Activated T-helper 2 cell treated with anti-CD3 and anti-CD28 coated beads, Interferon-gamma antibody, Interleukin-2, Interleukin-4, amounts not matched to agents 10 μg/mL and 5 μg/mL and 100 μg/mL, durations not matched to agents 14 hours and 24 hours and 36 hours (primary cell): ENCODE measurements at regions not wholly inside any gene's neighbourhood (a gene's known extent, or its start where the extent isn't known, plus 50 kb on each side); places are given as distances from the start of the nearest gene placed in this dataset.
"Not testable (repeated sequence)": the region's sequence is repeated elsewhere in the genome, so short reads cannot be mapped to it uniquely, and the experiment has no call there.

Experiments used
- DNase-seq: peaks from one replicate; pipeline ENCODE4 v3.0.0; 2021; ENCODE audit warnings: low spot score
- H3K27ac Mint-ChIP-seq: one replicate; pipeline ENCODE4 v1.8.0; 2021; ENCODE audit warnings: mixed read lengths
- H3K27me3 Mint-ChIP-seq: one replicate; pipeline ENCODE4 v1.8.0; 2021; ENCODE audit warnings: low read depth, mixed read lengths
- H3K36me3 Mint-ChIP-seq: one replicate; pipeline ENCODE4 v1.8.0; 2021; ENCODE audit warnings: low read depth, mixed read lengths
- H3K4me1 Mint-ChIP-seq: one replicate; pipeline ENCODE4 v1.8.0; 2021; ENCODE audit warnings: low read depth, mixed read lengths
- H3K4me3 Mint-ChIP-seq: one replicate; pipeline ENCODE4 v1.8.0; 2021; ENCODE audit warnings: low read depth, mild to moderate bottlenecking, moderate library complexity, mixed read lengths
- H3K9me3 Mint-ChIP-seq: one replicate; pipeline ENCODE4 v1.8.0; 2021; ENCODE audit warnings: mixed read lengths
- intact Hi-C: fragments of 100-400 bp; cut with micrococcal nuclease; formaldehyde crosslinking; loops from one replicate; pipeline ENCODE4 v1.15.1; 2023

DNA sequence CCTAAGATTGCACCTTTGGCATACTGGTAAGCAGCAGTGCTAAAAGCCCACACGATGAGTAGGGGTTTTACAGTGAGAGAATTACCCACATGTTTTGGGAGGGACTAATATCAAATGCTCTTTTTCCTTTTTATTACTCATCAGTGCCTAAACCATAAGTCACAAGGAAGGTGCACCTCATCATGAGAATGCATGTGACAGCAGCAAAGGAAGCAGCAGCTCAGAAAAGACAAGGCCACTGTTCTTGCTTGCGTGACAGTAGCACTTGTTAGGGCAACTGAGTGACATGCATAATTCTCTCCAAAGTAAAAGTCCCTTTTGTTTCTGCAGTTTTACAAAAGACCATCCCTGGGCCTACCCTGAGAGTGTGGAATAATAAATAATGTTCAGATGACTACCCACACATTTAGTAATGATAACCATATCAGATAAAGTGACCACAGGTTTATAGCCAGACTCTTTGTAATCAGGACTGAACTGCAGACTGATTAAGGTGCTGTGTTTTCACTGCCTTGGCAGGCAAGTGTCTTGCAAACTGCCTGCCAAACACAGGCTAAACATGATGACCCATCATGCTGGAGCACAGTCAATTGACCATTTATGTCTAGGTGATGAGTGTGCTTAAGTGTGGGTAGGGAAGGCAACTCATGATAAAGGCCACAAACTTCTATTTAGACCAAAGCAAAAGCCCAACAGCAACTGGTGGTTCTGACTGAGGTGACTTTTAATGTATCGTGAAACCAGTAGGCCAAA, 1751.4 kb downstream of the TP53TG3F start:
- H3K4me3 Mint-ChIP-seq: no peak overlapping the region
- H3K36me3 Mint-ChIP-seq: no peaks in the 10 kb centered on the region
- H3K9me3 Mint-ChIP-seq: peaks cover 50% of the 10 kb centered on the region
- no peak for DNase-seq
- intact Hi-C loops: no loop called here
- H3K4me1 Mint-ChIP-seq: no peaks in the 10 kb centered on the region
- no peak overlapping the region for H3K27ac Mint-ChIP-seq
- no peaks in the 10 kb centered on the region for H3K27me3 Mint-ChIP-seq

GRCh38 chr16:35214840-35215239, 1755.4 kb downstream of the TP53TG3F start:
- intact Hi-C loops: no loop called here
- no peak for DNase-seq
- no peaks in the 10 kb centered on the region for H3K4me1 Mint-ChIP-seq
- no peak overlapping the region for H3K4me3 Mint-ChIP-seq
- H3K9me3 Mint-ChIP-seq: peaks cover 53% of the 10 kb centered on the region
- H3K27ac Mint-ChIP-seq: no peak overlapping the region
- no peaks in the 10 kb centered on the region for H3K36me3 Mint-ChIP-seq
- no peaks in the 10 kb centered on the region for H3K27me3 Mint-ChIP-seq

- no peak overlapping the region for H3K27ac Mint-ChIP-seq
- peaks cover 53% of the 10 kb centered on the region for H3K9me3 Mint-ChIP-seq
- H3K4me3 Mint-ChIP-seq: no peak overlapping the region
- H3K27me3 Mint-ChIP-seq: no peaks in the 10 kb centered on the region
- no peak for DNase-seq
- H3K4me1 Mint-ChIP-seq: no peaks in the 10 kb centered on the region
- intact Hi-C loops: no loop called here
- no peaks in the 10 kb centered on the region for H3K36me3 Mint-ChIP-seq
Measured at GRCh38 chr16:35215287-35215686, 1755.9 kb downstream of the TP53TG3F start.

- DNase-seq, H3K27me3 Mint-ChIP-seq, H3K27ac Mint-ChIP-seq, H3K4me1 Mint-ChIP-seq, H3K4me3 Mint-ChIP-seq, intact Hi-C loops, H3K36me3 Mint-ChIP-seq: not testable (repeated sequence)
- H3K9me3 Mint-ChIP-seq: peaks cover 58% of the 10 kb centered on the region
Measured at GRCh38 chr16:35216261-35216660, 1756.8 kb downstream of the TP53TG3F start.

DNA sequence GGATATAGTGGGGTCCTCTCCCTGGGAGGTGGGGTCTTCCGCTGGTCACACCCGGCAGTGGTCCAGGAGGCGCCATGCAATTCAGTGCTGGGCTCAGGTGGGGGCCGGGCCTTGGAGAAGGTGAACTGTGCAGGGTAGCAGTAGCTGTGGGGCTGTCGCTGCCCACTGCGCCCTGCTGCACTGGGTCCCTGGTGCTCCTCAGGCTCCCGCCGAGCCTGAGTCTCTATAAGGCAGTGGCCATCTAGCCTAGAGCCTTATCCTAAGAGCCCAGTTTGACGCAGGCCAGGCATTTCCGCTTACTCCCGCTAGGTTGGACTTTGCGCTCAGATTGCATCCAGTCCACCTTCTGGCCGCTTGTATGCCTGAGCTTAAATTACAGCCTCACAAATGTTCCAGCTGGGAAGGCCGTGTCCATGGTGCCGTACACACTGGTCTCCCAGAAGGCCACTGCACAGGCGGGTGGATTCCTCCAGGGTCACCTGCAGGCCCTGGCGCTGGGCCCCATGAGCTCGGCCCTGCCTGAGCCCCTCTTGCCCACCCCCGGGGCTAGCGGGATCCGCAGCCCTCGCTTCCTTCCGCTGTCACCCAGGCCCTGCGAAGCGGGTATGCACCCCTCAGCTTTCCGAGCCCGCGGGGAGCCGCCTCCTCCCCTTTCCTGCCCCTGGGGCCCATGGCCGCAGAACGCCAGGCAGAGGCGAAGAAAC, 1762.2 kb downstream of the TP53TG3F start:
- Mint-ChIP-seq H3K36me3 (no peaks in the 10 kb centered on the region), H3K4me1 (no peaks in the 10 kb centered on the region), H3K9me3 (peaks cover 62% of the 10 kb centered on the region), H3K4me3 (no peak overlapping the region), H3K27ac (no peak overlapping the region), H3K27me3 (no peaks in the 10 kb centered on the region)
- DNase-seq: no peak
- intact Hi-C loops: no loop called here

DNA sequence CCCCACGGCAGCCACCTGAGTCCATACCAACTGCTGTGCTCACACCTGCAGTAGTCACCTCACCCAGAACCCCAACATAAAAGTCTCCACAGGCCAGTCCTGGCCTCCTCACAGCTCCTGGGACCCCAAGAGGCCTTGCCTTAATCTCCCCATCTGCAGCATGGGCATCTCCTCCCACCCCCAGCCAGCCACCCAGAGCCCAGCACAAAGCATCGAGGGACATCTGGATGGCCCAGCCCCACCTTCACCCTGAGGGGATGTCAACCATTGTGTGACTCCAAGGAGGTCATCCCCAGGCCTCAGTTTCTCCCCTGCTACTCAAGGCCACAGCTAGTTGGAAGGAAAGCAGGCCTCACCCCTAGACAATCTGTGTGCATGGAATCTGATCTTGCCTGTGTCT, 1775.3 kb downstream of the TP53TG3F start:
- H3K4me1 Mint-ChIP-seq: no peaks in the 10 kb centered on the region
- H3K27me3 Mint-ChIP-seq: no peaks in the 10 kb centered on the region
- H3K27ac Mint-ChIP-seq: no peak overlapping the region
- peaks cover 38% of the 10 kb centered on the region for H3K9me3 Mint-ChIP-seq
- intact Hi-C loops: no loop called here
- DNase-seq: no peak
- no peaks in the 10 kb centered on the region for H3K36me3 Mint-ChIP-seq
- H3K4me3 Mint-ChIP-seq: no peak overlapping the region

- intact Hi-C loops: no loop called here
- Mint-ChIP-seq H3K36me3 (no peaks in the 10 kb centered on the region), H3K4me1 (no peaks in the 10 kb centered on the region), H3K27ac (no peak overlapping the region), H3K4me3 (no peak overlapping the region), H3K9me3 (peaks cover 52% of the 10 kb centered on the region), H3K27me3 (no peaks in the 10 kb centered on the region)
- DNase-seq: no peak
Measured at GRCh38 chr16:35239561-35239960, 1780.1 kb downstream of the TP53TG3F start.

DNA sequence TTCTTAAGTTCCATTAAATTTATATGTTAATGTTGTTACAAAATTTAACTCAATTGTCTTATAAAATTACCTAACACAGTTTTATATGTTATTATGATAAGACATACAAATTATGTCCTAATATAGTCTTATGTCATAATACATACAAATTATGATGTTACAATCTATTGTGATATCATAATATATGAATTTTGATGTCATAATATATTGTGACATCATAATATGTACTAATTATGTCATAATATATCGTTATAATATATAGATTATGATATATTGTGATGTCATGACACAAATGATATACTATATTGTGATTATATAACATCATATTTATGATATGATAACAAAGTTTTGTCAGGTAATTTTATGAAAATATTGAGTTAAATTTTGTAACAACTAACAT, 1789.6 kb downstream of the TP53TG3F start:
- H3K27me3 Mint-ChIP-seq: no peaks in the 10 kb centered on the region
- intact Hi-C loops: no loop called here
- no peaks in the 10 kb centered on the region for H3K4me1 Mint-ChIP-seq
- DNase-seq: no peak
- H3K9me3 Mint-ChIP-seq: peaks cover 52% of the 10 kb centered on the region
- no peak overlapping the region for H3K27ac Mint-ChIP-seq
- H3K4me3 Mint-ChIP-seq: no peak overlapping the region
- H3K36me3 Mint-ChIP-seq: no peaks in the 10 kb centered on the region

GRCh38 chr16:35252356-35252936, 1793.0 kb downstream of the TP53TG3F start:
- Mint-ChIP-seq H3K9me3 (peaks cover 44% of the 10 kb centered on the region), H3K27me3 (no peaks in the 10 kb centered on the region), H3K36me3 (peaks cover 3% of the 10 kb centered on the region), H3K27ac (no peak overlapping the region), H3K4me1 (no peaks in the 10 kb centered on the region), H3K4me3 (no peak overlapping the region)
- intact Hi-C loops: no loop called here
- no peak for DNase-seq

DNA sequence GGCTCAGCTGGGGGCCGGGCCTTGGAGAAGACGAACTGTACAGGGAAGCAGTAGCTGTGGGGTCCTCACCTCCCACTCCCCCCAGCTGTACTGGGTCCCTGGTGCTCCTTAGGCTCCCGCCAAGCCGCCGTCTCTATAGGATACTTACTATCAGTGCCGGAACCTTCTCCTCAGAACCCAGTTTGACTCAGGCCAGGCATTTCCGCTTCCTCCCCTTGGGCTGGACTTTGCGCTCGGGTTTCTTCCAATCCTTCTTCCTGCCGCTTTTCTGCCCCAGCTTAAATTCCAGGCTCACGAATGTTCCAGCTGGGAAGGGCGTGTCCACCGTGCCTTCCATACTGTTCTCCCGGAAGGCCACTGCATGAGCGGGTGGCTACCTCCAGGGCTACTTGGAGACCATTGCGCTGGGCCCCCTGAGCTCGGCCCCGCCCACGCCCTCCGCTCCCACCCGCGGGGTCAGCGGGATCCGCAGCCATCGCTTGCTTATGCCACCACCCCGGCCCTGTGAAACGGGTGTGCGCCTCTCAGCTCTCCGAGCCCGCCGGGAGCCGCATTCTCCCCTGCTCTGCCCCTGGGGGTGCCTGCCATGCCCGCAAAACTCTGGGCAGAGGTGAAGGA, 1795.9 kb downstream of the TP53TG3F start:
- no peak overlapping the region for H3K27ac Mint-ChIP-seq
- peaks cover 45% of the 10 kb centered on the region for H3K9me3 Mint-ChIP-seq
- DNase-seq: no peak
- no peak overlapping the region for H3K4me3 Mint-ChIP-seq
- no peaks in the 10 kb centered on the region for H3K4me1 Mint-ChIP-seq
- H3K27me3 Mint-ChIP-seq: no peaks in the 10 kb centered on the region
- H3K36me3 Mint-ChIP-seq: peaks cover 3% of the 10 kb centered on the region
- intact Hi-C loops: no loop called here

DNA sequence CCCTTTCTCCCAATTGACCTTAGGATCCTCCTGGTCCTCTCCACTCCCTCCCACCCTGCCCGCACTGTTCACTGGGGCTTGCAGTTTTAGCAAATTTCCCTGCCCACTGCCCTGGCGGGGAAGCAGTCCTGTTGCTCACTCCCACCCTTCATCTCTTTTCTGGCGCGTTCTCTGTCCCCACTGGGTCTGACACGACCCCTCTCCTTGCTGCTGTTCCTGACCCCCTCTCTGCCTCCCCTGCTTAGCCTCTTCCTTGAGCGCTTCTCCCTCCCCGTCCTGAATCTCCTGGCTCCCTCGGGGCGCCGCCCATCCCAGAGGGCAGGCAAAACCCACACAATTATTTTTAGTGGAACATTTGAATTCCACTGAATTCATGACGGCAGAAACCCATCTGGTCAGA, 1796.4 kb downstream of the TP53TG3F start:
- H3K4me1 Mint-ChIP-seq: no peaks in the 10 kb centered on the region
- no peak for DNase-seq
- H3K9me3 Mint-ChIP-seq: peaks cover 50% of the 10 kb centered on the region
- H3K27me3 Mint-ChIP-seq: no peaks in the 10 kb centered on the region
- H3K4me3 Mint-ChIP-seq: no peak overlapping the region
- peaks cover 3% of the 10 kb centered on the region for H3K36me3 Mint-ChIP-seq
- no peak overlapping the region for H3K27ac Mint-ChIP-seq
- intact Hi-C loops: no loop called here

GRCh38 chr16:35258381-35258780, 1799.0 kb downstream of the TP53TG3F start:
- no peaks in the 10 kb centered on the region for H3K27me3 Mint-ChIP-seq
- H3K4me1 Mint-ChIP-seq: no peaks in the 10 kb centered on the region
- peaks cover 57% of the 10 kb centered on the region for H3K9me3 Mint-ChIP-seq
- intact Hi-C loops: no loop called here
- no peak for DNase-seq
- H3K36me3 Mint-ChIP-seq: peaks cover 3% of the 10 kb centered on the region
- H3K4me3 Mint-ChIP-seq: no peak overlapping the region
- H3K27ac Mint-ChIP-seq: no peak overlapping the region

DNA sequence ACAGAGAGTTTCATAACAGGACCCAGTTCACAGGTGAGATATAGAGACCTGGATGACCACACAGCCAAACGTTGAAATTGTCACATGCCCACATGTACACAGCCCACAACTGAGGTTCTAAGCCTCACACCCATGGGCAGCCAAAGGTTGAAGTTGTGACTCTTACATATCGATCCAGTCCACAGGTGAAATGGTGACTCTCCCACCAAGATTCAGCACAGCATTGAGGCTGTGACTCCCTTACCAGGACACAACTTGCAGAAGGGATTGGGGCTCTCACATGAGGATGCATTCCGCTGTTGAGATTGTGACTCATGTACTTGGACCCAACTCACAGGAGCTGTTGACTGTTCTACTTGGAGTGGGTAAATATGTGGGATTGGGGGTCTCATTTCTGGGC, 1836.4 kb downstream of the TP53TG3F start:
- H3K4me3 Mint-ChIP-seq: no peak overlapping the region
- H3K36me3 Mint-ChIP-seq: no peaks in the 10 kb centered on the region
- H3K4me1 Mint-ChIP-seq: no peaks in the 10 kb centered on the region
- H3K9me3 Mint-ChIP-seq: peaks cover 58% of the 10 kb centered on the region
- intact Hi-C loops: no loop called here
- H3K27me3 Mint-ChIP-seq: no peaks in the 10 kb centered on the region
- H3K27ac Mint-ChIP-seq: no peak overlapping the region
- no peak for DNase-seq
